Psoas muscle (tissue), 7 donors: ENCODE measurements at regions not wholly inside any gene's neighbourhood (a gene's known extent, or its start where the extent isn't known, plus 50 kb on each side); places are given as distances from the start of the nearest gene placed in this dataset.
A peak's percentile ranks its signal among the peaks of the same experiment; 100 is the strongest.

Experiments
- ATAC-seq, 4 donors: fragments of 200-7000 bp; cut with Tn5 transposase; one replicate each; pipeline ENCODE4 v1.9.1; 2020; ENCODE audit warnings: moderate library complexity in 3 of 4, mild to moderate bottlenecking in 2 of 4
- DNase-seq, 2 donors: peaks; one replicate each; pipeline ENCODE4 v3.0.0-alpha.2; 2020
- H3K27ac ChIP-seq: fragments of 200-600 bp; one replicate; pipeline ENCODE4 v1.8.0; 2022
- H3K27me3 ChIP-seq, 3 donors: fragments of 200-600 bp in 1 of 3; one replicate each; pipeline versions ENCODE4 v1.6.1 to v1.8.0; 2013 to 2022; ENCODE audit warnings: low read length in 2 of 3, mild to moderate bottlenecking in 2 of 3, moderate library complexity in 1 of 3; ENCODE audit not compliant: insufficient read depth in 3 of 3
- H3K36me3 ChIP-seq, 2 donors: fragments of 200-600 bp in 1 of 2; one replicate each; pipeline versions ENCODE4 v1.6.1 to v1.8.0; 2013 to 2022; ENCODE audit warnings: low read depth in 1 of 2, mild to moderate bottlenecking in 1 of 2, moderate library complexity in 1 of 2; ENCODE audit not compliant: insufficient read depth in 1 of 2
- H3K4me1 ChIP-seq: fragments of 200-600 bp; one replicate; pipeline ENCODE4 v1.8.0; 2022
- H3K4me3 ChIP-seq: fragments of 200-600 bp; one replicate; pipeline ENCODE4 v1.8.0; 2022; ENCODE audit warnings: mild to moderate bottlenecking
- H3K9me3 ChIP-seq: fragments of 200-600 bp; one replicate; pipeline ENCODE4 v1.8.0; 2022
- WGBS, 3 donors: extraction: QIAGEN DNeasy Blood & Tissue Kit; methylation state at CpG; one replicate each; pipeline versions ENCODE4 v1.1.6 to v1.1.7; 2013; 5-methylcytosine and 5-hydroxymethylcytosine counted together
- intact Hi-C, 2 donors: fragments of 100-400 bp; cut with DNase I; formaldehyde crosslinking; loops; one replicate each; pipeline versions ENCODE4 v1.11.0 to v1.14.2; 2022
- TF ChIP-seq, protein P1 (sequence below): fragments of 200-600 bp; IDR thresholded peaks from one replicate; pipeline ENCODE4 v1.8.0; 2022; ENCODE audit warnings: antibody characterized with exemption
- donor health status: healthy with polysubstance abuse.
- donor health status: DM: no; HTN: no; CAD: no; lungs with moderate emphysema.
- donor health status: Bipolar disorder and iron deficiency.
- donor health status: healthy.
- donor health status: DM: yes; HTN: yes; CAD: no.
- donor health status: DM: no; HTN: no; CAD: no.
- donor health status: DM: yes; HTN: yes; CAD: no.

DNA sequence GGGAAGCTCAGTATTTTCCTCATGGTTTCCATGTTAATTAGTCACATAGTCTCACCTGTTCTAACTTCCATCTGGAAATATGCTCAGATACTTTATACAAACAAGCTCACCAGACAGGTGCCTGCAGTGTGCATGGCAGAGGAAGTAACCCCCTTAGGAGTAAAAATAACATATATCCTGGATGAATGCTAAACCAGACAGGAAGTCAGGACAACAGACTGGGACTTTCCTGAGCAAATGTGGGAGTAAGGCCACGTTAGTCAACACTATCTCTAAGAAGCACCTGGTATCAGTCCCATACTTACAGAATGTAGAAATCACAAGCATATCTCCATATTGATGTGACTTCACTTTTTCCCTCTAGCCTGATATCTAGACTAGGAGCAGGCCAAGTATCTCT lies 128.4 kb downstream of the SEC61B start:
- H3K4me3 ChIP-seq: no peak overlapping the region
- WGBS, 3 donors: 56 to 65% (median 60%) methylated on average over 1 of the region's 1 CpG
- no peaks in the 10 kb centered on the region for H3K4me1 ChIP-seq
- ATAC-seq (no peak), DNase-seq (no peak)
- no peak overlapping the region for H3K27ac ChIP-seq
- no peaks in the 10 kb centered on the region for H3K9me3 ChIP-seq
- H3K27me3 ChIP-seq: no peaks in the 10 kb centered on the region
- no peaks in the 10 kb centered on the region for H3K36me3 ChIP-seq
- intact Hi-C loops: loop anchor here in 1 of 2 donors (5.0 kb wide), 1 partner anchor 88 kb away; no protein-coding TSS in a partner anchor
- TF ChIP-seq, protein P1, sequence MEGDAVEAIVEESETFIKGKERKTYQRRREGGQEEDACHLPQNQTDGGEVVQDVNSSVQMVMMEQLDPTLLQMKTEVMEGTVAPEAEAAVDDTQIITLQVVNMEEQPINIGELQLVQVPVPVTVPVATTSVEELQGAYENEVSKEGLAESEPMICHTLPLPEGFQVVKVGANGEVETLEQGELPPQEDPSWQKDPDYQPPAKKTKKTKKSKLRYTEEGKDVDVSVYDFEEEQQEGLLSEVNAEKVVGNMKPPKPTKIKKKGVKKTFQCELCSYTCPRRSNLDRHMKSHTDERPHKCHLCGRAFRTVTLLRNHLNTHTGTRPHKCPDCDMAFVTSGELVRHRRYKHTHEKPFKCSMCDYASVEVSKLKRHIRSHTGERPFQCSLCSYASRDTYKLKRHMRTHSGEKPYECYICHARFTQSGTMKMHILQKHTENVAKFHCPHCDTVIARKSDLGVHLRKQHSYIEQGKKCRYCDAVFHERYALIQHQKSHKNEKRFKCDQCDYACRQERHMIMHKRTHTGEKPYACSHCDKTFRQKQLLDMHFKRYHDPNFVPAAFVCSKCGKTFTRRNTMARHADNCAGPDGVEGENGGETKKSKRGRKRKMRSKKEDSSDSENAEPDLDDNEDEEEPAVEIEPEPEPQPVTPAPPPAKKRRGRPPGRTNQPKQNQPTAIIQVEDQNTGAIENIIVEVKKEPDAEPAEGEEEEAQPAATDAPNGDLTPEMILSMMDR: no peak

DNA sequence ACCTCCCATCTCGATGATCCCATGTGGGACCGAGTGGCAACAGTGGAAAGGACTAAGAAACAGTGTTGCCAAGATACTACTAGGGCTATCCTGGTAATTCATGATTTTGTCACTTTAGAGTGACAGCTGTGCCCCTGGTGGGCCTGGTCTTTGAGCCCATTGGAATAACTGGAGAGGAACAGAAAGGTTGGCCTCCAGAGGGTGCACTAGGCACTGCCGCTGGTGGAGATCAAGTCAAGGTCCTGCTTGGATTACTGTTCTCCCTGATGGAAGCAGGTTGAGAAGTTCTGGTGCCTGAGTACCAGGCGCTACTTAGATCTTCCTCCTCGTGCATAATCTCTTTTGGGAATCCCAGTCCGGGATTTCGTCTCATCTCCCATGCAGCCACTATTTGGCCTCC lies 129.6 kb downstream of the SEC61B start:
- Histone ChIP-seq H3K4me1 (peaks cover 6% of the 10 kb centered on the region), H3K9me3 (no peaks in the 10 kb centered on the region), H3K36me3 (no peaks in the 10 kb centered on the region), H3K27ac (no peak overlapping the region), H3K27me3 (no peaks in the 10 kb centered on the region), H3K4me3 (no peak overlapping the region)
- DNase-seq (no peak), ATAC-seq (no peak)
- intact Hi-C loops: loop anchor here in 1 of 2 donors (5.0 kb wide), 1 partner anchor 89 kb away; no protein-coding TSS in a partner anchor
- WGBS, 3 donors: 95 to 98% (median 96%) methylated on average over 7 of the region's 7 CpGs
- TF ChIP-seq, protein P1: no peak

DNA sequence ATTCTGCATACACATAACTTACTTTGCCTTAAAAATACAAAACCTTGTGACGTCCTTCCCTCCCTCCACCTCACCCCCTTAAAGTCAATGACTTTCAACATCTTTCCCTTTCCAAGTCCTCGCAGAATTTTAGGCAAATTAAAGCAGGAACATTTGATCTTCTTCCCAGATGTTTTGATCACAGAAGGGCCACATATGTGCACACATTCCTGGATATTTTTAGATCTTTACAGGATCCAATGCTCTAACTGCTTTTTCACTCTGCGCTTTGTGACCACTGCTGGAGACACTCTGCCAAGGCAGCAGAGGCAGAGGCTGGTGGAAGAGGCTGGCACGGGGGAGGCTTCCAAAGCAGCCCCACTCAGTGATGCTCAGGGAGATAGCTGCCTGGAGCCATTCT lies 130.7 kb downstream of the SEC61B start:
- peaks cover 14% of the 10 kb centered on the region for H3K4me1 ChIP-seq
- H3K27me3 ChIP-seq: no peaks in the 10 kb centered on the region
- H3K4me3 ChIP-seq: no peak overlapping the region
- WGBS, 3 donors: 56 to 62% (median 58%) methylated on average over 4 of the region's 4 CpGs
- TF ChIP-seq, protein P1: no peak
- intact Hi-C loops: loop anchor here in 1 of 2 donors (5.0 kb wide), 1 partner anchor 91 kb away; no protein-coding TSS in a partner anchor
- H3K27ac ChIP-seq: peak overlapping the region; percentile 28
- H3K36me3 ChIP-seq: no peaks in the 10 kb centered on the region
- DNase-seq: peak in 1 of 2 donors; percentile 14
- no peak for ATAC-seq
- H3K9me3 ChIP-seq: no peaks in the 10 kb centered on the region

DNA sequence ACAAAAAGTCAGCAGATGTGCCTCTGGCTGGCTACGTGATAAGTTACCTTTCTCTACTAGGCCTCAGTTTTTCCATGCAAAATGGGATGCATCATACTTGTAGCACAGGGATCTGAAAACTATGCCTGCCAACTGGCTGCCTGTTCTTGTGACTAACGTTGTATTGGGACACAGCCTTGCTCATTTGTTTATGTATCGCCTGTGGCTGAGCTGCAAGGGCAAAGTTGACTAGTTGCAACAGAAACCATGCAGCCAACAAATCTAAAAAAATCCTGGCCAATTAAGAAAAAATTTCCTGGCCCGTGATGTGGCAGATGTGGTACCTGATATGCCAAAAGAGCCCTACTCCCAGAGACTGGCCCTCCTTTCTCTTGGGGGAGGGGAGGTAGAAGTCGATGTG lies 131.3 kb downstream of the SEC61B start:
- ATAC-seq (no peak), DNase-seq (peak in 1 of 2 donors; percentile 52)
- no peaks in the 10 kb centered on the region for H3K9me3 ChIP-seq
- 48 to 71% (median 59%) methylated on average over 5 of the region's 5 CpGs for WGBS, 3 donors
- H3K27me3 ChIP-seq: no peaks in the 10 kb centered on the region
- peaks cover 19% of the 10 kb centered on the region for H3K4me1 ChIP-seq
- H3K27ac ChIP-seq: no peak overlapping the region
- no peaks in the 10 kb centered on the region for H3K36me3 ChIP-seq
- H3K4me3 ChIP-seq: no peak overlapping the region
- intact Hi-C loops: loop anchor here in 1 of 2 donors (5.0 kb wide), 1 partner anchor 91 kb away; no protein-coding TSS in a partner anchor
- TF ChIP-seq, protein P1: no peak

DNA sequence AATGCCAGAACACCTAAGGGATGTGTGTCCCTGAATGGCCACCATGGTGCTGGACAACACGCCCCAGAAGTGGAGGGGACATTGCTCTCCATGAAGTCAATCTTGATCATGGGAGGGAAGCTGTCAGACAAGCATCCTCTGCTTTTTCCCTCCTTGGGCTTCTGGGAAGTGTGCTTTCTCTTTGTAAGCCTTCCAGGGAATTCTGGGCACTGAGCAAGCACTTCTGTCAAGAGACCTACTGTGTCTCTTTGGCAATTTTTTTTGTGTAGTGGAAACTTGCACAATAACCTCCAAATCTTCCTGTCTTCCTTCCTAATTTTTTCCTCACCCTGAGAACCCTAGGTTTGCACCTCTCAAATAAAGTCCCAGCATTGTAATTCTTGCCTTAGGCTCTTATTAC lies 132.0 kb downstream of the SEC61B start:
- DNase-seq (no peak), ATAC-seq (no peak)
- Histone ChIP-seq H3K9me3 (no peaks in the 10 kb centered on the region), H3K4me1 (peaks cover 22% of the 10 kb centered on the region), H3K27ac (no peak overlapping the region), H3K4me3 (no peak overlapping the region), H3K36me3 (no peaks in the 10 kb centered on the region), H3K27me3 (no peaks in the 10 kb centered on the region)
- TF ChIP-seq, protein P1: no peak
- intact Hi-C loops: loop anchor here in 1 of 2 donors (5.0 kb wide), 1 partner anchor 92 kb away; no protein-coding TSS in a partner anchor
- 98 to 100% (median 100%) methylated on average over 1 of the region's 1 CpG for WGBS, 3 donors
